ENCODE measurements at regions not wholly inside any gene's neighbourhood (a gene's known extent, or its start where the extent isn't known, plus 50 kb on each side); places are given as distances from the start of the nearest gene placed in this dataset.

DNA sequence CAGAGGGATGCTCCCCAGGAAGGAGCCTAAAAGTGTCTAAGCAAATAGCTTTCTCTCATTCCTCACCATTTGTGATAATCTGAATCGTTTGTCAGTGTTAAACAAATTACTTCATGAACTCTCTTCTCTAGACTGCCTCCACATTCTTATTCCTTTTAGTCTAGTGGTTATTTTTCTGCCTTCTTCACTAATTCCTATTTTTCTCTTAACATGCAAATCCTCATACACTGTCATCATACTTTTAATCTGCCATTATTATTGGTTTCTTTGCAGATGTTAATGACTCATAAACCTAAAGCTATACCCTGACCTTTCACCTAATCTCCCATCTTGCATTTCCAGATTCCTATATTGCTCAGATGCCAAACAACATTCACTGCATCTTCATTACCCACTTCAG is 428.9 kb downstream of the EFNA5 start:
- no peak for TF ChIP-seq Cebpa-rat (IDR thresholded peaks at IDR 0.05)
- no peak overlapping the region for H3K4me3 ChIP-seq
- H3K9me3 ChIP-seq (replicated peaks in 1 of 11): no peaks in the 10 kb centered on the region
- H3K4me2 ChIP-seq: no peak overlapping the region
- no peaks in the 10 kb centered on the region for H3K4me1 ChIP-seq
- no peaks in the 10 kb centered on the region for H3K36me3 ChIP-seq
- H3K27me3 ChIP-seq: no peaks in the 10 kb centered on the region
- H3K27ac ChIP-seq: no peak overlapping the region
- no peaks in the 10 kb centered on the region; a peak in 1 of 22 replicates for H4K20me1 ChIP-seq
- H3K9ac ChIP-seq: no peak overlapping the region

DNA sequence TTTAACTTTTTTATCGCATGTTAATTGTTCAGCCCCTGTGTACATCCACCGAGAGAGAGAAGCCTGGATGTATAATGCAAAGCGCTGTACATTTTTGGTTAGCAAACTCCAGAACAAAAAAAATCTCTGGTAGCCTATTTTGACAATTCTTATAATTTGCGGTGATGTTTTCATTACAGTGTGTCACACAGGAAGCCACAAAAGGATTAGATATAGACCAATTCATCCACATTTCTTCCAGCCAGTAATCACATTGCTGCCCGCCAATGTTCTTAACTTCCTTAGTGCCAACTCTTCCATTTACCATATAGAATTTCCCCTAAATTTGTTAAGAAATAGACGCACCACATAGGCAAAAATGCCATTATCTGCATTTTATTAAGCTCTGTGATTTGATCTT is 435.6 kb downstream of the EFNA5 start:
- no peak overlapping the region for H3K27ac ChIP-seq
- no peaks in the 10 kb centered on the region for H3K36me3 ChIP-seq
- no peaks in the 10 kb centered on the region for H3K9me3 ChIP-seq (replicated peaks in 1 of 11)
- TF ChIP-seq Cebpa-rat (IDR thresholded peaks at IDR 0.05): no peak
- no peak overlapping the region for H3K9ac ChIP-seq
- no peak overlapping the region for H3K4me2 ChIP-seq
- no peak overlapping the region for H3K4me3 ChIP-seq
- no peaks in the 10 kb centered on the region for H3K27me3 ChIP-seq
- H4K20me1 ChIP-seq: no peaks in the 10 kb centered on the region; a peak in 1 of 22 replicates
- H3K4me1 ChIP-seq: no peaks in the 10 kb centered on the region

DNA sequence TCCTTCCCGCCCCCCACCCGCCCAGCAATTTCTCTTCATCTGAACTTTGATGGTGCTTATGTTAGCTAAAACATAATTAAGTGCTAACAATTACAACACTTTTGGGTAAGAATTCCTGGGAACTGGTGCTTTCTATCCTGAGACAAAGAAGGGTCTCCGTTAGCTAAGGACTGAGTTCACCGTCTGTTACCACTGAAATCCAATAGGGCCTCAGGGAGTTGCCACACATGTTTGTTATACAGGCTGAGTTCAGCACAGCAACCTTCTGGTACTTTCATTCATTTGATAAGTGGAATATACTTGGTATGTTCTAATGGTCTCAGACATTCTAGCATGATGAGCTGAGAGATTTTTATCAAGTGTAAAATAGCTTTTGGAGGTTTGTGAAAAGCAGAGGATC is 437.9 kb downstream of the EFNA5 start:
- no peak for TF ChIP-seq Cebpa-rat (IDR thresholded peaks at IDR 0.05)
- no peaks in the 10 kb centered on the region for H4K20me1 ChIP-seq
- H3K4me2 ChIP-seq: no peak overlapping the region
- no peaks in the 10 kb centered on the region for H3K9me3 ChIP-seq (replicated peaks in 1 of 11)
- no peak overlapping the region for H3K27ac ChIP-seq
- H3K4me3 ChIP-seq: no peak overlapping the region
- H3K9ac ChIP-seq: no peak overlapping the region
- H3K36me3 ChIP-seq: no peaks in the 10 kb centered on the region
- H3K4me1 ChIP-seq: no peaks in the 10 kb centered on the region
- H3K27me3 ChIP-seq: no peaks in the 10 kb centered on the region

DNA sequence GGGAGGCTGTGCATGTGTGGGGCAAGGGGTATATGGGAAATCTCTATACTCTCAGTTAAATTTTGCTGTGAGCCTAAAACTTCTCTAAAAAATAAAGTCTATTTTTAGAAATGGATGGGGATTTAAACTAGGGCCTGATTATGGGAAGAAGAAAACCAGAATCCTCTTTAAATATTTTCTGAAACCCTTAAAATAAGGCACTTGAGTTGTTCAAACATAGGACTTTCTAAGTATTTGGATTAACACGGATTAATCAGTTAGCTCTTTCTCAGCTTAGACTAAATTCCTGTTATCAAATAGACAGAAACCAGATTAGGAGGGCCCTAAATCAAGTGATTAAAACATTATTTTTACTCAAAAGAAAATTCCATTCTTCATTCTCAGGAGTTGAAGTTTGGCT is 438.4 kb downstream of the EFNA5 start:
- Histone ChIP-seq H3K9me3 (replicated peaks in 1 of 11) (no peaks in the 10 kb centered on the region), H3K4me3 (no peak overlapping the region), H3K27ac (no peak overlapping the region), H3K27me3 (no peaks in the 10 kb centered on the region), H3K36me3 (no peaks in the 10 kb centered on the region), H3K9ac (no peak overlapping the region), H4K20me1 (no peaks in the 10 kb centered on the region), H3K4me2 (no peak overlapping the region), H3K4me1 (no peaks in the 10 kb centered on the region)
- TF ChIP-seq Cebpa-rat (IDR thresholded peaks at IDR 0.05): no peak

DNA sequence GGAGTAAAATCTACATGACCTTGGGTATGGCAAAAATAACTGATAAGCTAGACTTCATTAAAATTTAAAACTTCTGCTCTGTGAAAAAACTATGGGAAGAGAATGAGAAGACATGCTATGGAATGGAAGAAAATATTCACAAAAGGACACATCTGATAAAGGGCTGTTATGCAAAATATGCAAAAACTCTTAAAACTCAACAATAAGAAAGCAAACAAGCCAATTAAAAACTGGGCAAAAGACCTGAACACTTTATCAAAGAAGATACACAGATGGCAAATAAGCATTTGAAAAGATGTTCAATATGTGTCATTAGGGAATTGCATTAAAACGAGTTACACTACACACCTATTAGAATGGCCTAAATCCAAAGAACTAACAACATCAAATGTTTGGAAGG is 439.5 kb downstream of the EFNA5 start:
- no peak for TF ChIP-seq Cebpa-rat (IDR thresholded peaks at IDR 0.05)
- Histone ChIP-seq H3K36me3 (no peaks in the 10 kb centered on the region), H3K27ac (no peak overlapping the region), H3K9me3 (replicated peaks in 1 of 11) (no peaks in the 10 kb centered on the region), H4K20me1 (no peaks in the 10 kb centered on the region), H3K27me3 (no peaks in the 10 kb centered on the region), H3K9ac (no peak overlapping the region), H3K4me3 (no peak overlapping the region), H3K4me1 (no peaks in the 10 kb centered on the region), H3K4me2 (no peak overlapping the region)

DNA sequence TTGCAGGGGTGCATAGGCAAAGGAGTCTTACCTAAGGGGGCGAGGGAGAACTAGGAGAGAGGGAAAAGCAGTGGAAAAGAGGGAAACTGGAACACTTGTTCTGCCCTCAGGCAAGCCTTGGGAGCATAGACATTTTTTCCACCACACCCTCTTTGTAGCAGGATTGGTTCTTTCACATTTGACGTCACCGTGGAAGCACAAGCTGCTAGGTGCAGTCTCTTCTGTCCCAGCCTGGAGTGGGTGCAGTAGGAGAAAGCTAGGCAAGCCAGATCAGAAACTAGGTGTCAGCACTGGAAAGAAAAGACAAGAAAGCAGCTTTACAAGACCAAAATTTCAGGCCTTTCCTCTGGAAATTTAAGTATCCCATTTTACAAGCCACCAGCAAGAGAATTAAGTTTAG is 440.4 kb downstream of the EFNA5 start:
- no peak overlapping the region for H3K27ac ChIP-seq
- H3K4me2 ChIP-seq: no peak overlapping the region
- no peaks in the 10 kb centered on the region for H3K27me3 ChIP-seq
- TF ChIP-seq Cebpa-rat (IDR thresholded peaks at IDR 0.05): no peak
- no peaks in the 10 kb centered on the region for H3K4me1 ChIP-seq
- H3K4me3 ChIP-seq: no peak overlapping the region
- H3K9me3 ChIP-seq (replicated peaks in 1 of 11): no peaks in the 10 kb centered on the region
- H3K9ac ChIP-seq: no peak overlapping the region
- H3K36me3 ChIP-seq: no peaks in the 10 kb centered on the region
- H4K20me1 ChIP-seq: no peaks in the 10 kb centered on the region

DNA sequence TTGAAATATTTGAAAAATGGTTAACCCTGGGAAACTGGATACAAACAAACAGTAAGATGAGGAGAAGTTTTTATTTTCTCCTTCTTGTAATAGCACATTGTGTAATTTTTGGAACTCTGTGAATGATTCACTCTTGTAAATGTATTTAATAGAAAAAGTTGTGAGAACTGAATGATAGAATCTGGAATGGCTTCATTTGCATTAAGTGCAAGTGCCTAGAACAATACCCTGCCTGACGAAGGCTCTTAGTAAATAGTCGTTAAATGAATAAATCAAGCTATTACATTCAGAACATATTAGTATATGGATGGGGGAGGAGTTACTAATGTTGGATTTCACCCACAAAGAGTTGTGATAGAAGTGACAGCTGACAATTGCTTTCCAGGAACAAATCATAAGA is 442.5 kb downstream of the EFNA5 start:
- Histone ChIP-seq H4K20me1 (no peaks in the 10 kb centered on the region), H3K27ac (no peak overlapping the region), H3K36me3 (no peaks in the 10 kb centered on the region), H3K4me3 (no peak overlapping the region), H3K9me3 (replicated peaks in 1 of 11) (no peaks in the 10 kb centered on the region), H3K9ac (no peak overlapping the region), H3K4me1 (no peaks in the 10 kb centered on the region), H3K4me2 (no peak overlapping the region), H3K27me3 (no peaks in the 10 kb centered on the region)
- TF ChIP-seq Cebpa-rat (IDR thresholded peaks at IDR 0.05): no peak

DNA sequence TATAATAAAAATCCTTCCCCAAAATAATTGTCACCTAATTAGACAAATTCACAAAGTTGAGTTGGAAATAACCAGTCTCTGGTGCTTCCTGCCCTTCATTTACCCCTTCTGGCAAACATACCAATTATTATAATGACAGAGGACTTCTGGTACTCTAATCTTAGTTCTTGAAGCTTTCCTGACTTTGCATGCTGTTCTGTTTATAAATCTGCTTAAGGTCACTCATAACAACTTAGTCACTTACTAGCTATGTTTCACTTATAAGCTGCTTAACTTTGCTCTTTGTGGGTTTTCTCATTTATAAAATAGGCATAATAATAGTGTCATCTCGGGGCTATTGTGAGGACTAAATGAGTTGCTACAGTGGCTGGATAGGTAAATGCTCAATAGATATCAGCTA is 446.5 kb downstream of the EFNA5 start:
- no peaks in the 10 kb centered on the region for H3K4me1 ChIP-seq
- H3K36me3 ChIP-seq: no peaks in the 10 kb centered on the region
- no peaks in the 10 kb centered on the region for H4K20me1 ChIP-seq
- H3K4me2 ChIP-seq: no peak overlapping the region
- no peak overlapping the region for H3K9ac ChIP-seq
- no peak overlapping the region for H3K27ac ChIP-seq
- no peak for TF ChIP-seq Cebpa-rat (IDR thresholded peaks at IDR 0.05)
- no peak overlapping the region for H3K4me3 ChIP-seq
- H3K9me3 ChIP-seq (replicated peaks in 1 of 11): no peaks in the 10 kb centered on the region
- no peaks in the 10 kb centered on the region for H3K27me3 ChIP-seq

DNA sequence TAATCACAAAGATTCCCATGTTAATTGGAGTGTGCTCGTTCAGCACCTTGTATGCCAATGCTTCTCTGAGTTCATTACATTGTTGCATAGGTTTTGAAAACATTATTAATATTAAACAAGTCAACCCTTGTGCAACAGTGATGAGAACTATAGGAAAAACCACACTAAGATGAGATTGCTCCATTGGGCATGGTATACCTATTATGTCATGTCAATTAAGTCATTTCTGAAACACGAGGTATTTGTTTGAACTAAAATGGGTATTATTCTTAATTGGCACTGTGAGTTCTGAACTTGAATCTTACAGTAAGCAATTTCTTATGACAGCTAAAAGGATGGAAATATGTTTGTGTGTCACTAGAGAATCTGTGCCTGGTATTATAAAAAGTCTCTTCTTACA is 447.7 kb downstream of the EFNA5 start:
- Histone ChIP-seq H3K4me2 (no peak overlapping the region), H3K36me3 (no peaks in the 10 kb centered on the region), H3K27me3 (no peaks in the 10 kb centered on the region), H3K27ac (no peak overlapping the region), H3K4me1 (no peaks in the 10 kb centered on the region), H3K9me3 (replicated peaks in 1 of 11) (no peaks in the 10 kb centered on the region), H3K4me3 (no peak overlapping the region), H3K9ac (no peak overlapping the region), H4K20me1 (no peaks in the 10 kb centered on the region)
- TF ChIP-seq Cebpa-rat (IDR thresholded peaks at IDR 0.05): no peak

DNA sequence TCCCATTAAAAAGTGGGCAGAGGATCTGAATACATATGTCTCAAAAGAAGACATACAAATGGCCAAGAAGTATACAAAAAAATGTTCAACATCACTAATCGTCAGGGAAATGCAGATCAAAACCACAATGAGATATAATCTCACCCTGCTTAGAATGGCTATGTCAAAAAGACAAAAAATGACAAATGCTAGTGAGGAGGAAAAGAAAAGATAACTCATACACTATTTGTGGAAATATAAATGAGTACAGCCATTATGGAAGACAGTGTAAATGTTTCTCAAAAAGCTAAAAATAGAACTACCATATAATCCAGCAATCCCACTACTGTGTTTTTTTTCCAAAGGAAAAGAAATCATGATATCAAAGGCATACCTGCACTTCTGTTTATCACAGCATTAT is 450.7 kb downstream of the EFNA5 start:
- TF ChIP-seq Cebpa-rat (IDR thresholded peaks at IDR 0.05): no peak
- Histone ChIP-seq H3K4me2 (no peak overlapping the region), H3K27ac (no peak overlapping the region), H3K27me3 (no peaks in the 10 kb centered on the region), H4K20me1 (no peaks in the 10 kb centered on the region), H3K9ac (no peak overlapping the region), H3K4me3 (no peak overlapping the region), H3K4me1 (no peaks in the 10 kb centered on the region), H3K36me3 (no peaks in the 10 kb centered on the region), H3K9me3 (replicated peaks in 1 of 11) (no peaks in the 10 kb centered on the region)
